H1 (cell line): ENCODE measurements at regions not wholly inside any gene's neighbourhood (a gene's known extent, or its start where the extent isn't known, plus 50 kb on each side); places are given as distances from the start of the nearest gene placed in this dataset.

Experiments
- CTCF ChIA-PET: fragments of 300-600 bp; sonication (Branson Sonifier 250); formaldehyde crosslinking; loops from one replicate; lab custom pipeline; 2021; ENCODE audit not compliant: partially characterized antibody; lab: Charles Lee
- POLR2A ChIA-PET: fragments of 300-600 bp; sonication (Branson Sonifier 250); formaldehyde crosslinking; loops from one replicate; lab custom pipeline; 2021; ENCODE audit warnings: inconsistent platforms; ENCODE audit not compliant: partially characterized antibody; lab: Charles Lee
- DNase-seq, 2 experiments: peaks; one replicate each; pipeline versions ENCODE4 v3.0.0 to v3.0.0-alpha.2; 2010 to 2022; ENCODE audit warnings: low spot score in 2 of 2, low read depth in 1 of 2, mixed read lengths in 1 of 2
- FAIRE-seq: peaks from 2 replicates; lab custom pipeline; 2011; peaks lifted over from hg19 to GRCh38; lab: Jason Lieb, UNC
- H2AFZ ChIP-seq: 2 replicates; pipeline ENCODE4 v1.8.1; 2012; ENCODE audit warnings: low read length, inconsistent platforms
- H2AK5ac ChIP-seq: 2 replicates; pipeline ENCODE4 v1.6.1; 2013; ENCODE audit warnings: low read depth, low read length
- H2BK120ac ChIP-seq: replicated peaks from 2 replicates; pipeline ENCODE3; 2013; ENCODE audit warnings: low read depth, low read length, inconsistent platforms
- H2BK12ac ChIP-seq: 2 replicates; pipeline ENCODE4 v1.6.1; 2013; ENCODE audit warnings: low read depth, low read length
- H2BK15ac ChIP-seq: 2 replicates; pipeline ENCODE4 v1.6.1; 2013; ENCODE audit warnings: low read length
- H2BK20ac ChIP-seq: 2 replicates; pipeline ENCODE4 v1.6.1; 2013; ENCODE audit warnings: low read length
- H2BK5ac ChIP-seq: 2 replicates; pipeline ENCODE4 v1.6.1; 2013; ENCODE audit warnings: low read depth, low read length
- H3K14ac ChIP-seq: 2 replicates; pipeline ENCODE4 v1.6.1; 2013; ENCODE audit warnings: inconsistent platforms; ENCODE audit not compliant: insufficient read length
- H3K18ac ChIP-seq: 2 replicates; pipeline ENCODE4 v1.6.1; 2013; ENCODE audit warnings: low read length; ENCODE audit errors: extremely low read depth
- H3K23ac ChIP-seq: 2 replicates; pipeline ENCODE4 v1.6.1; 2013; ENCODE audit warnings: inconsistent platforms; ENCODE audit not compliant: insufficient read length
- H3K23me2 ChIP-seq: 2 replicates; pipeline ENCODE4 v1.6.1; 2013; ENCODE audit warnings: low read depth, low read length
- H3K27ac ChIP-seq: 2 replicates; pipeline ENCODE4 v1.6.1; 2011; ENCODE audit warnings: low read depth, low read length, inconsistent platforms
- H3K27me3 ChIP-seq, 4 experiments: replicated peaks in 1 of 4; 1 replicate in 1 of 4; 2 replicates in 3 of 4; pipeline versions ENCODE4 v1.6.1 to v1.8.1; 2011 to 2013; ENCODE audit warnings: low read length in 3 of 4, mild to moderate bottlenecking in 3 of 4, inconsistent platforms in 2 of 4, mixed read lengths in 2 of 4, moderate library complexity in 1 of 4; ENCODE audit not compliant: control insufficient read depth in 3 of 4, insufficient read depth in 3 of 4; ENCODE audit errors: extremely low read depth in 1 of 4
- H3K36me3 ChIP-seq, 4 experiments: 2 replicates each; pipeline versions ENCODE4 v1.6.1 to v1.8.1; 2011 to 2013; ENCODE audit warnings: mild to moderate bottlenecking in 4 of 4, low read length in 3 of 4, moderate library complexity in 2 of 4, control low read depth in 1 of 4, inconsistent platforms in 1 of 4; ENCODE audit not compliant: insufficient read depth in 4 of 4, control insufficient read depth in 2 of 4
- H3K4ac ChIP-seq: replicated peaks from 2 replicates; pipeline ENCODE3; 2013; ENCODE audit warnings: low read length, low read depth, mixed read lengths, inconsistent platforms; ENCODE audit not compliant: insufficient read length
- H3K4me1 ChIP-seq, 4 experiments: replicated peaks in 1 of 4; 1 replicate in 1 of 4; 2 replicates in 3 of 4; pipeline versions ENCODE4 v1.6.1 to v1.8.1; 2011 to 2013; ENCODE audit warnings: low read length in 3 of 4, inconsistent platforms in 2 of 4, mixed read lengths in 1 of 4; ENCODE audit not compliant: insufficient read depth in 4 of 4, control insufficient read depth in 3 of 4
- H3K4me2 ChIP-seq, 2 experiments: 2 replicates each; pipeline versions ENCODE4 v1.6.1 to v1.8.1; 2011 to 2013; ENCODE audit warnings: low read depth in 2 of 2, low read length in 2 of 2, control low read depth in 1 of 2, inconsistent platforms in 1 of 2, mild to moderate bottlenecking in 1 of 2; ENCODE audit not compliant: insufficient read depth in 1 of 2
- H3K4me3 ChIP-seq, 4 experiments: fragments of 200-600, 300-600 bp in 1 of 4; sonication (generic), shearing (Covaris generic), sonication (Bioruptor Twin) in 1 of 4; 2 replicates each; pipeline versions ENCODE4 v1.5.1 to v1.8.1; 2011 to 2016; ENCODE audit warnings: low read length in 4 of 4, low read depth in 3 of 4, control low read depth in 2 of 4, inconsistent platforms in 2 of 4, mild to moderate bottlenecking in 2 of 4, mixed read lengths in 1 of 4, moderate library complexity in 1 of 4; ENCODE audit not compliant: insufficient read depth in 2 of 4; ENCODE audit errors: extremely low read depth in 1 of 4
- H3K56ac ChIP-seq: replicated peaks from 2 replicates; pipeline ENCODE3; 2013; ENCODE audit warnings: low read depth, mild to moderate bottlenecking, mixed read lengths, low read length, inconsistent platforms; ENCODE audit not compliant: insufficient read length
- H3K79me1 ChIP-seq: 2 replicates; pipeline ENCODE4 v1.6.1; 2013; ENCODE audit warnings: low read depth, low read length, control low read depth
- H3K79me2 ChIP-seq, 2 experiments: 2 replicates each; pipeline versions ENCODE4 v1.6.1 to v1.8.1; 2012 to 2013; ENCODE audit warnings: low read length in 2 of 2, mild to moderate bottlenecking in 2 of 2, inconsistent platforms in 1 of 2; ENCODE audit not compliant: insufficient read depth in 2 of 2, control insufficient read depth in 1 of 2
- H3K9ac ChIP-seq, 4 experiments: replicated peaks in 1 of 4; 1 replicate in 1 of 4; 2 replicates in 3 of 4; pipeline versions ENCODE4 v1.6.1 to v1.8.1; 2011 to 2013; ENCODE audit warnings: low read depth in 3 of 4, low read length in 3 of 4, control low read depth in 2 of 4, mild to moderate bottlenecking in 2 of 4, moderate library complexity in 2 of 4, inconsistent platforms in 1 of 4; ENCODE audit errors: extremely low read depth in 1 of 4
- H3K9me3 ChIP-seq, 2 experiments: 2 replicates each; pipeline versions ENCODE4 v1.6.1 to v1.8.1; 2012 to 2013; ENCODE audit warnings: mild to moderate bottlenecking in 2 of 2, moderate library complexity in 2 of 2, control low read depth in 1 of 2, inconsistent platforms in 1 of 2, low read depth in 1 of 2, low read length in 1 of 2, mixed read lengths in 1 of 2; ENCODE audit not compliant: insufficient read depth in 2 of 2
- H4K20me1 ChIP-seq, 2 experiments: replicated peaks in 1 of 2; 2 replicates each; pipeline versions ENCODE3 to v1.8.1; 2011 to 2013; ENCODE audit warnings: inconsistent platforms in 2 of 2, low read length in 2 of 2, mild to moderate bottlenecking in 1 of 2; ENCODE audit not compliant: insufficient read depth in 2 of 2, control insufficient read depth in 1 of 2
- H4K5ac ChIP-seq: 2 replicates; pipeline ENCODE4 v1.6.1; 2013; ENCODE audit warnings: low read length, low read depth, mixed read lengths, inconsistent platforms; ENCODE audit not compliant: insufficient read length
- H4K8ac ChIP-seq: 2 replicates; pipeline ENCODE4 v1.8.0; 2013; ENCODE audit warnings: mild to moderate bottlenecking, moderate library complexity, low read length, inconsistent platforms; ENCODE audit not compliant: insufficient read depth; ENCODE audit errors: extremely low read depth
- H4K91ac ChIP-seq: replicated peaks from 2 replicates; pipeline ENCODE3; 2013; ENCODE audit warnings: low read length, mixed read lengths, inconsistent platforms; ENCODE audit not compliant: insufficient read length
- CHD2 ChIP-seq: IDR thresholded peaks from 2 replicates; pipeline ENCODE4 v1.6.1; 2012; ENCODE audit warnings: low read length, improper control_type of control experiment
- CTBP2 ChIP-seq: IDR thresholded peaks from 2 replicates; pipeline ENCODE4 v1.7.0; 2011; ENCODE audit warnings: borderline replicate concordance, mild to moderate bottlenecking, moderate library complexity, mixed read lengths, low read length; ENCODE audit not compliant: insufficient read depth, insufficient read length
- KDM5A ChIP-seq: fragments of 200-600 bp; IDR thresholded peaks from 2 replicates; pipeline ENCODE4 v1.7.1; 2012; ENCODE audit warnings: mild to moderate bottlenecking, low read length, inconsistent platforms, mixed read lengths
- PHF8 ChIP-seq: fragments of 200-600 bp; sonication (generic); conservative IDR thresholded peaks from 2 replicates; pipeline ENCODE4 v1.7.1; 2012; ENCODE audit warnings: low read depth, mild to moderate bottlenecking, inconsistent platforms, low read length, moderate library complexity
- RAD21 ChIP-seq, 2 experiments: IDR thresholded peaks in 1 of 2; conservative IDR thresholded peaks in 1 of 2; 2 replicates each; pipeline ENCODE4 v1.6.1; 2011; ENCODE audit warnings: low read depth in 2 of 2, low read length in 2 of 2, improper control_type of control experiment in 1 of 2, inconsistent platforms in 1 of 2, mild to moderate bottlenecking in 1 of 2, moderate library complexity in 1 of 2
- RBBP5 ChIP-seq: IDR thresholded peaks from 2 replicates; pipeline ENCODE4 v1.7.1; 2012; ENCODE audit warnings: low read depth, mild to moderate bottlenecking, inconsistent platforms, low read length, moderate library complexity, borderline replicate concordance
- SAP30 ChIP-seq: fragments of 300-600 bp; sonication (generic); IDR thresholded peaks from 2 replicates; pipeline ENCODE4 v1.7.1; 2012; ENCODE audit warnings: low read length, moderate library complexity, mild to moderate bottlenecking, inconsistent platforms; ENCODE audit not compliant: insufficient read depth, insufficient replicate concordance
- SUZ12 ChIP-seq: fragments of 200-600 bp; sonication (generic); IDR thresholded peaks from 2 replicates; pipeline ENCODE4 v1.6.1; 2012; ENCODE audit warnings: mild to moderate bottlenecking, inconsistent platforms, low read length, moderate library complexity, mixed read lengths
- TBP ChIP-seq: IDR thresholded peaks from 2 replicates; pipeline ENCODE4 v1.6.1; 2011; ENCODE audit warnings: low read depth, low read length, improper control_type of control experiment
- WGBS, 2 experiments: shearing (Covaris generic) in 1 of 2; methylation state at CpG; one replicate each; pipeline versions ENCODE4 v1.1.6 to v1.1.7; 2013 to 2015; ENCODE audit warnings: low lambda C conversion rate in 2 of 2, mixed read lengths in 2 of 2, inconsistent platforms in 1 of 2, low coverage in 1 of 2, missing lambda C conversion rate in 1 of 2; ENCODE audit not compliant: insufficient replicate concordance in 2 of 2, insufficient coverage in 1 of 2, insufficient read length in 1 of 2; ENCODE audit errors: extremely low coverage in 1 of 2, missing lambda C conversion rate in 1 of 2; 5-methylcytosine and 5-hydroxymethylcytosine counted together
- TF ChIP-seq, protein P1 (sequence below): IDR thresholded peaks from 2 replicates; pipeline ENCODE4 v1.6.1; 2012; ENCODE audit warnings: low read length, inconsistent platforms
- TF ChIP-seq, protein P2 (sequence below): IDR thresholded peaks from 2 replicates; pipeline ENCODE4 v1.6.1; 2012; ENCODE audit warnings: inconsistent platforms

DNA sequence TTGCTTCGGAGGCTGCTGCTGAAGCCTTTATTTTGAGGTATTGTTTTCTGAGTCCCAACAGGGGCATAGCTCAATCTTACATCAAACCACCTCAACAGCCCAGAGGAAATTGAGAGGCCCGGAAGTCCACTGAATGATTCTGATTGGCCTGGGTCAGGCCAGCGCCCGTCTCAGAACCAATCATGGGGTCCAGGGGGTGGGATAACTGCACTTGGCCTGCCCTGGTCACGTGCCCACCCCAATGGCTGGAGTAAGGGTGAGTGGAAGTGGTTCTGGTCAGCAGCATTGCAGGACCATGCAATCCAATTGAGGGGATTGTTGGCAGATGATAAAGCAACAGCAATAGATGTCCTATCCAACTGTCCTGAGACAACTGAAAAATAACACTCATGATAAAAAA lies 190.6 kb downstream of the HERPUD2 start:
- Histone ChIP-seq H3K4me2 (peak overlapping the region in 1 of 2 experiments; percentile 56; a peak in 1 of 4 replicates), H2BK15ac (no peak overlapping the region), H3K27me3 (no peaks in the 10 kb centered on the region), H3K4ac (no peak overlapping the region), H2BK12ac (no peak overlapping the region; the same call in 1 of the 2 replicates), H3K4me1 (peaks cover 4 to 13% (median 5%) of the 10 kb centered on the region in 4 experiments), H4K91ac (peak overlapping the region; percentile 66), H2BK120ac (no peak overlapping the region), H3K36me3 (no peaks in the 10 kb centered on the region), H3K14ac (no peak overlapping the region), H3K79me2 (no peaks in the 10 kb centered on the region), H3K9me3 (no peaks in the 10 kb centered on the region), H3K27ac (no peak overlapping the region), H2BK5ac (no peak overlapping the region), H3K18ac (no peak overlapping the region), H2BK20ac (peak overlapping the region; percentile 81; the same call in 1 of the 2 replicates), H3K4me3 (no peak overlapping the region), H3K56ac (no peak overlapping the region), H3K23ac (no peak overlapping the region), H3K79me1 (no peaks in the 10 kb centered on the region), H4K5ac (no peak overlapping the region), H2AK5ac (no peak overlapping the region), H4K20me1 (no peaks in the 10 kb centered on the region), H2AFZ (no peak overlapping the region), H4K8ac (no peak overlapping the region), H3K9ac (no peak overlapping the region), H3K23me2 (no peaks in the 10 kb centered on the region)
- ChIA-PET POLR2A (no interaction called here), CTCF (interaction anchor here (1.3 to 5.9 kb wide), 3 partner anchors 13 to 73 kb away, joined by 3 to 33 read pairs (median 3); no protein-coding TSS in a partner anchor)
- no peak for FAIRE-seq
- DNase-seq, result no peak
- 82% methylated on average over 5 of the region's 5 CpGs; no CpG with 5 or more reads in 1 of the 2 experiments for WGBS, 2 experiments
- TF ChIP-seq KDM5A (no peak), RAD21 (IDR thresholded peaks at IDR 0.05 in 1 of 2, conservative IDR thresholded peaks at IDR 0.05 in 1 of 2; ENCODE audit: low read depth in 2 of 2, low read length in 2 of 2) (no peak), TBP (no peak), CTBP2 (no peak), CHD2 (no peak), PHF8 (no peak), SUZ12 (no peak), RBBP5 (no peak), SAP30 (no peak)
- TF ChIP-seq, protein P1, sequence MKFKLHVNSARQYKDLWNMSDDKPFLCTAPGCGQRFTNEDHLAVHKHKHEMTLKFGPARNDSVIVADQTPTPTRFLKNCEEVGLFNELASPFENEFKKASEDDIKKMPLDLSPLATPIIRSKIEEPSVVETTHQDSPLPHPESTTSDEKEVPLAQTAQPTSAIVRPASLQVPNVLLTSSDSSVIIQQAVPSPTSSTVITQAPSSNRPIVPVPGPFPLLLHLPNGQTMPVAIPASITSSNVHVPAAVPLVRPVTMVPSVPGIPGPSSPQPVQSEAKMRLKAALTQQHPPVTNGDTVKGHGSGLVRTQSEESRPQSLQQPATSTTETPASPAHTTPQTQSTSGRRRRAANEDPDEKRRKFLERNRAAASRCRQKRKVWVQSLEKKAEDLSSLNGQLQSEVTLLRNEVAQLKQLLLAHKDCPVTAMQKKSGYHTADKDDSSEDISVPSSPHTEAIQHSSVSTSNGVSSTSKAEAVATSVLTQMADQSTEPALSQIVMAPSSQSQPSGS, result no peak
- TF ChIP-seq, protein P2, sequence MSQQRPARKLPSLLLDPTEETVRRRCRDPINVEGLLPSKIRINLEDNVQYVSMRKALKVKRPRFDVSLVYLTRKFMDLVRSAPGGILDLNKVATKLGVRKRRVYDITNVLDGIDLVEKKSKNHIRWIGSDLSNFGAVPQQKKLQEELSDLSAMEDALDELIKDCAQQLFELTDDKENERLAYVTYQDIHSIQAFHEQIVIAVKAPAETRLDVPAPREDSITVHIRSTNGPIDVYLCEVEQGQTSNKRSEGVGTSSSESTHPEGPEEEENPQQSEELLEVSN, result no peak
